WTC11 (cell line): ENCODE measurements at regions not wholly inside any gene's neighbourhood (a gene's known extent, or its start where the extent isn't known, plus 50 kb on each side); places are given as distances from the start of the nearest gene placed in this dataset.

Experiments
- ATAC-seq: fragments of 200-7000 bp; cut with Tn5 transposase; 2 replicates; pipeline ENCODE4 v1.10.0; 2021; ENCODE audit warnings: mild to moderate bottlenecking, moderate library complexity
- CTCF ChIA-PET: fragments of 300-600 bp; sonication (Branson Sonifier 250); formaldehyde crosslinking; loops from one replicate; lab custom pipeline; 2021; ENCODE audit warnings: antibody characterized with exemption; lab: Charles Lee
- POLR2A ChIA-PET: fragments of 350-600 bp; sonication (Branson Sonifier 250); formaldehyde crosslinking; loops from one replicate; lab custom pipeline; 2021; ENCODE audit warnings: antibody characterized with exemption; lab: Charles Lee
- DNase-seq: peaks from one replicate; pipeline ENCODE4 v3.0.0; 2021; ENCODE audit warnings: low spot score
- H3K27ac Mint-ChIP-seq: 2 replicates; pipeline ENCODE4 v1.8.0; 2021; ENCODE audit warnings: mixed read lengths
- H3K27me3 Mint-ChIP-seq: 2 replicates; pipeline ENCODE4 v1.8.0; 2021; ENCODE audit warnings: low read depth, mild to moderate bottlenecking, moderate library complexity, mixed read lengths
- H3K36me3 Mint-ChIP-seq: 2 replicates; pipeline ENCODE4 v1.8.0; 2021; ENCODE audit warnings: mixed read lengths
- H3K4me1 Mint-ChIP-seq: 2 replicates; pipeline ENCODE4 v1.8.0; 2022; ENCODE audit warnings: mixed read lengths
- H3K4me3 Mint-ChIP-seq: 2 replicates; pipeline ENCODE4 v1.8.0; 2021; ENCODE audit warnings: mild to moderate bottlenecking, moderate library complexity, mixed read lengths
- H3K9me3 Mint-ChIP-seq: 2 replicates; pipeline ENCODE4 v1.8.0; 2021; ENCODE audit warnings: mixed read lengths
- AR ChIP-seq: fragments of 250-450 bp; sonication (Bioruptor Pico); IDR thresholded peaks from 2 replicates; pipeline ENCODE4 v1.9.0; 2021; ENCODE audit warnings: mild to moderate bottlenecking
- ATF2 ChIP-seq: sonication (generic); formaldehyde crosslinking; IDR thresholded peaks from 2 replicates; pipeline ENCODE4 v1.8.1; 2022; ENCODE audit warnings: low read depth, missing genetic modification reagents, borderline replicate concordance
- CBFB ChIP-seq: sonication (generic); formaldehyde crosslinking; IDR thresholded peaks from 2 replicates; pipeline ENCODE4 v1.8.1; 2022; ENCODE audit warnings: mild to moderate bottlenecking, low read depth, missing genetic modification reagents
- E2F1 ChIP-seq: sonication (generic); formaldehyde crosslinking; IDR thresholded peaks from 2 replicates; pipeline ENCODE4 v1.8.0; 2022; ENCODE audit warnings: mild to moderate bottlenecking, missing genetic modification reagents
- EMX1 ChIP-seq: fragments of 250-450 bp; sonication (Bioruptor Pico); IDR thresholded peaks from 2 replicates; pipeline ENCODE4 v1.8.0; 2021; ENCODE audit warnings: mild to moderate bottlenecking
- FOXK1 ChIP-seq: sonication (generic); formaldehyde crosslinking; IDR thresholded peaks from 2 replicates; pipeline ENCODE4 v1.8.0; 2022; ENCODE audit warnings: mild to moderate bottlenecking, moderate library complexity, missing genetic modification reagents
- RORB ChIP-seq: fragments of 250-450 bp; sonication (Bioruptor Pico); IDR thresholded peaks from 2 replicates; pipeline ENCODE4 v1.9.0; 2021; ENCODE audit warnings: mild to moderate bottlenecking
- SOX15 ChIP-seq: fragments of 250-450 bp; sonication (Bioruptor Pico); IDR thresholded peaks from 2 replicates; pipeline ENCODE4 v1.9.0; 2021; ENCODE audit warnings: mild to moderate bottlenecking
- TCF7 ChIP-seq: sonication (generic); formaldehyde crosslinking; IDR thresholded peaks from 2 replicates; pipeline ENCODE4 v1.8.0; 2022; ENCODE audit warnings: mild to moderate bottlenecking, low read depth, missing genetic modification reagents, moderate library complexity
- TEAD4 ChIP-seq: sonication (generic); formaldehyde crosslinking; IDR thresholded peaks from 2 replicates; pipeline ENCODE4 v1.8.0; 2022; ENCODE audit warnings: mild to moderate bottlenecking, missing genetic modification reagents
- ZBTB43 ChIP-seq: sonication (generic); formaldehyde crosslinking; IDR thresholded peaks from 2 replicates; pipeline ENCODE4 v1.8.1; 2023; ENCODE audit warnings: mild to moderate bottlenecking, missing genetic modification reagents
- ZNF219 ChIP-seq: sonication (generic); formaldehyde crosslinking; IDR thresholded peaks from 2 replicates; pipeline ENCODE4 v1.8.0; 2023; ENCODE audit warnings: missing genetic modification reagents, mild to moderate bottlenecking, borderline replicate concordance
- ZNF317 ChIP-seq: sonication (generic); formaldehyde crosslinking; IDR thresholded peaks from 2 replicates; pipeline ENCODE4 v1.8.1; 2023; ENCODE audit warnings: low read depth, mild to moderate bottlenecking, moderate library complexity, missing genetic modification reagents, borderline replicate concordance
- ZNF416 ChIP-seq: fragments of 250-450 bp; sonication (Bioruptor Pico); IDR thresholded peaks from 2 replicates; pipeline ENCODE4 v1.9.0; 2021; ENCODE audit warnings: mild to moderate bottlenecking, inconsistent platforms
- ZNF425 ChIP-seq: fragments of 250-450 bp; sonication (Bioruptor Pico); conservative IDR thresholded peaks from 2 replicates; pipeline ENCODE4 v1.9.0; 2021; ENCODE audit warnings: mild to moderate bottlenecking
- ZNF512 ChIP-seq: sonication (generic); formaldehyde crosslinking; IDR thresholded peaks from 2 replicates; pipeline ENCODE4 v1.8.1; 2022; ENCODE audit warnings: missing genetic modification reagents, borderline replicate concordance
- ZSCAN18 ChIP-seq: fragments of 250-450 bp; sonication (Bioruptor Pico); IDR thresholded peaks from 2 replicates; pipeline ENCODE4 v2.1.2; 2022; ENCODE audit warnings: mild to moderate bottlenecking, moderate library complexity

GRCh38 chr10:129332476-129332875 is 134.6 kb upstream of the MGMT start (continued):
- TF ChIP-seq ZNF219 (CRISPR knock-in tag): no peak

GRCh38 chr10:129333706-129334105 is 133.3 kb upstream of the MGMT start:
- TF ChIP-seq AR: no peak
- TF ChIP-seq ZBTB43 (CRISPR knock-in tag): no peak
- no peak for TF ChIP-seq ZNF317 (CRISPR knock-in tag)
- H3K4me1 Mint-ChIP-seq: peaks cover 40% of the 10 kb centered on the region
- no peak overlapping the region for H3K27ac Mint-ChIP-seq
- ChIA-PET POLR2A (no interaction called here), CTCF (no interaction called here)
- no peak for ATAC-seq
- DNase-seq: no peak
- H3K4me3 Mint-ChIP-seq: no peak overlapping the region
- H3K9me3 Mint-ChIP-seq: no peaks in the 10 kb centered on the region
- no peaks in the 10 kb centered on the region for H3K27me3 Mint-ChIP-seq
- no peaks in the 10 kb centered on the region for H3K36me3 Mint-ChIP-seq

GRCh38 chr10:129334266-129334665 is 132.8 kb upstream of the MGMT start:
- CTCF ChIA-PET: interaction anchor here (0.6 kb wide), 1 partner anchor 371 kb away, joined by 3 read pairs; no protein-coding TSS in a partner anchor
- Mint-ChIP-seq H3K4me1 (peaks cover 39% of the 10 kb centered on the region), H3K4me3 (no peak overlapping the region), H3K27me3 (no peaks in the 10 kb centered on the region), H3K36me3 (no peaks in the 10 kb centered on the region), H3K27ac (no peak overlapping the region), H3K9me3 (no peaks in the 10 kb centered on the region)
- POLR2A ChIA-PET: no interaction called here
- TF ChIP-seq ZNF425 (CRISPR knock-in tag) (no peak), E2F1 (CRISPR knock-in tag) (no peak), TEAD4 (CRISPR knock-in tag) (no peak), FOXK1 (CRISPR knock-in tag) (no peak), ATF2 (no peak), ZSCAN18 (CRISPR knock-in tag) (no peak), ZNF512 (CRISPR knock-in tag) (no peak), TCF7 (CRISPR knock-in tag) (no peak), CBFB (CRISPR knock-in tag) (no peak), ZBTB43 (CRISPR knock-in tag) (no peak), EMX1 (CRISPR knock-in tag) (no peak), RORB (CRISPR knock-in tag) (no peak), ZNF317 (CRISPR knock-in tag) (no peak), ZNF416 (no peak), SOX15 (no peak)
- no peak for DNase-seq
- ATAC-seq: no peak
